IPS DF 19.7 (cell line): ENCODE measurements at regions not wholly inside any gene's neighbourhood (a gene's known extent, or its start where the extent isn't known, plus 50 kb on each side); places are given as distances from the start of the nearest gene placed in this dataset.

Experiments
- DNase-seq: peaks from one replicate; pipeline ENCODE4 v3.0.0-alpha.2; 2013; ENCODE audit warnings: low read depth, low spot score

GRCh38 chr21:35896060-35896459 is 164.3 kb downstream of the SETD4 start:
- DNase-seq: no peak

DNA sequence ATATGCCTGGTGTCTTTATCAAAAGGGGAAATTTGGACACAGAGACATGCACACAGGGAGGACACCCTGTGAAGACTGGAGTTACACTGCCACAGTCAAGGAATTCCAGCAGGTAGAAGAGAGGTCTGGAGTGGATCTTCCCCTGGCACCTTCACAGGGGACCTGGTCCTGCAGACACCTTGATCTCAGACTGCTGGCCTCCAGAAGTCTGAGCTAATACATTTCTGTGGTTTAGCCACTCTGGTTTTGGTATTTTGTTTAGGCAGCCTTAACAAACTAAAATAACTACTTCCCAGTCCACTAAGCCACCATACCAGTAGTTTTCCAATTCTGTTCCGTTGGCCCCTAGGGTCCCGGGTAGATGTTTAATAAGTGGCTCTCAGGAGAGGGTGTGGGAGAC is 164.7 kb downstream of the SETD4 start:
- no peak for DNase-seq

GRCh38 chr21:35893156-35893555 is 167.2 kb downstream of the SETD4 start:
- DNase-seq: no peak

- no peak for DNase-seq
These were observed 173.4 kb downstream of the SETD4 start for GRCh38 chr21:35886887-35887286.

GRCh38 chr21:35885942-35886541 is 174.3 kb downstream of the SETD4 start:
- DNase-seq: no peak

GRCh38 chr21:35882791-35883240 is 177.5 kb downstream of the SETD4 start:
- no peak for DNase-seq

GRCh38 chr21:35873441-35873840 is 186.9 kb downstream of the SETD4 start:
- no peak for DNase-seq

- DNase-seq: no peak
These were observed 188.4 kb downstream of the SETD4 start for GRCh38 chr21:35871906-35872305.

DNA sequence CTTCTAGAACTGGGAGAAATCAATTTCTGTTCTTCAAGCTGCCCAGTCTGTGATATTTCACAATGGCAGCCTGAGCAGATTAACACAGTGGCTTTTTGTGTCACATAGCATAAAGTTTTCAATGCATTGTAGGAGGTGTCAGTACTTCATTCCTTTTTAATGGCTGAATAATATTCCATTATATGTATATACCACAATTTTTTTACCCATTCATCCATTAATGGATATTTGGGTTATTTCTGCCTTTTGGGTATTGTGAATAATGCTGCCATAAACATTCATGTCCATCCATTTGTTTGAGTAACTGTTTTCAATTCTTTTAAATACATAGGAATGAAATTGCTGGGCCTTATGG is 191.5 kb downstream of the SETD4 start:
- DNase-seq: no peak

DNA sequence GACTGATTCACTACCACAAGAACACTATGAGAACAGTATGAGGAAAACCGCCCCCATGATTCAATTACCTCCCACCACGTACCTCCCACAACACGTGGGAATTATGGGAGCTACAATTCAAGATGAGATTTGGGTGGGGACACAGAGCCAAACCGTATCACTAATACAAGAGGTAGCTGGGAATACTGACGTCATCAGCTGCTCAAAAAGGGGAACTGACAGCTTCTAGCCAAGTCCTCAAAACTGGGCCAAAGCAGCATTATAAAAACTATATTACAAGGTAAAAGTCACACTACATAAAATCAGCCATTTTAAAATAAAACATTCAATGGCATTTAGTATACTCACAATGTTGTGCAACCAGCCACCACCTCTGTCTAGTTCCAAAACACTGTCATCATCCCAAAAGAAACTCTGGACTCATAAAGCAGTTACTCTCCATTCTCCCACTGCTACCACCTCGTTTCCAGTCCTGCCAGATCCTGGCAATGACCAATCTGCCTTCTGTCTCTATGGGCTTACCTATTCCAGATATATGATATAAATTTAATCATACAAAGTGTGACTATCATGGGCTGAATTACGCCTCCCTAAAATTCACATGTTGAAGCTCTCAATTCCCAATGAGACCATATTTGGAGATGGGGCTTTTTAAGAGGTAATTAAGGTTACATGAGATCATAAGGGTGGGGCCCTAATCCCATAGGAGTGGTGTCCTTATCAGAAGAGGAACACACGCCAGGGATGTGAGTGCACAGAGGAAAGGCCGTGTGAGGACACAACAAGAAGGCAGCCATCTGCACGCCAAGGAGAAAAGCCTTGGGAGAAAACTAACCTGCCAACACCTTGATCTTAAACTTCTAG is 192.1 kb downstream of the SETD4 start:
- no peak for DNase-seq

DNA sequence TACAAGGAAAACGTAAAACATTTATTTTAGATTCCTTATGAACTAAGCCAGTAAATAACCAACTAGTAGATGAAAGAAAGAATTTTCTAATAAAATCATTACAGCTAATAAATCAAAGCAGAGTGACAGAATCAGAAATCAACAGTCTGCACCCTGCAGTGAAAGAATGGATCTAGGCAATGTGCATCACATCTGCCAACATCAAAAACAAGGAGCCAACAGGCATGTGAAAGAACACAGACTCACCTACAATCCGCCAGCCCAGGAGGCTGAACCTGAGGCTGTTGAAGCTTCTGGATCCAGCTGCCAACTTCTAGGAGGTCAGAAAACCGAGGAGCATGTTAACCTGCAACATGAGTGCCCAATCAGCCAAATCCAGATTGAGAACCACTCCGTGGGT is 196.3 kb downstream of the SETD4 start:
- DNase-seq: no peak

- no peak for DNase-seq
These were observed 197.4 kb downstream of the SETD4 start for GRCh38 chr21:35862969-35863368.

DNA sequence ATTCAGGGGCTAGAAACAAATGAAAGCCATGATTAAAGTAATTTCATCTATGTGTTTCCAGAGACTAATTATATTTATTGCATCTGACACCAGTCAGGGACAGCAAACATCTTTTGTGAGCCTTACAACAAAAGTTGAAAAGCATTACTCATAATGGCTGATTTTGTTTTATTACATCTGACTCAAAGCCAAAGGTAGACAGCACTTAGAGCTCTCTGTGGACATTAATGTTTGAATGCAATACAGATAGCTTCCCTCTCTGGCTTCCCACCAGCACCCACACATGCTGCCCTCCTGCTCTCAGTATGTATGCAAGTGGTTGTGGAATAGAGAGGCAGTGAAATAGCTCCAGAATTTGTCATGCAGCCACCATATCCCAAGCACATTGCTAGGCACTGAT is 198.7 kb downstream of the SETD4 start:
- no peak for DNase-seq

DNA sequence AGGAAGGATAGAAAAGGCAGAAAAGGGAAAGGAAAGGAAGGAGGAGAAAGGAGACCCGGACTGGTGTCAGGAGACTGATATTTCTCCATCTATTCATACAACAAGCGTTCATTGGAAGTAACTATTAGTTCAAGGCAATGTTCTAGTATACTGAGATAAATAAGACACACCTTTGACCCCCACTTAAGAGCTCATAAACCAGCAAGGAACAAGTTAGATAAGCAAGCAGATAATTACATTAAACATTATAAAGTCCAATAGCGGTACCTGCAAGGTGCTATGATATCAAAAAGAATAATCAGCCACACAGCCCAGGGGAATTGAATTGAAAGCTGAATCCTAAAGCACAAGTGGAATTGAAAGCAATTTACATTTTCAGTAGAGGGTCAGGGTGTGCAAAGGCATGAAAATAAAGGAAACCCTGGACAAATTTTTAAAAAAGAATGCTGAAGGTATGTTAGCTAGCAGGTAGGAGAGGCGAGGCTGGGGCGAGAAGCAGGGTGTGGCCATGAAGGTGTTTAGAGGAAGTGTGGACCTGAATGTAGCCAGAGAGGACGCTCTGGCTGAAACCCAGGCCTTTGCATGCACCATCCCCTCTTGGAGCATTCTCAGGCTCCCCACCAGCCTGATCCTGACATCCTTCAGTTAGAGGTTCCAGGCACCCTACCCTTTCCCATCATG is 200.0 kb downstream of the SETD4 start:
- no peak for DNase-seq

DNA sequence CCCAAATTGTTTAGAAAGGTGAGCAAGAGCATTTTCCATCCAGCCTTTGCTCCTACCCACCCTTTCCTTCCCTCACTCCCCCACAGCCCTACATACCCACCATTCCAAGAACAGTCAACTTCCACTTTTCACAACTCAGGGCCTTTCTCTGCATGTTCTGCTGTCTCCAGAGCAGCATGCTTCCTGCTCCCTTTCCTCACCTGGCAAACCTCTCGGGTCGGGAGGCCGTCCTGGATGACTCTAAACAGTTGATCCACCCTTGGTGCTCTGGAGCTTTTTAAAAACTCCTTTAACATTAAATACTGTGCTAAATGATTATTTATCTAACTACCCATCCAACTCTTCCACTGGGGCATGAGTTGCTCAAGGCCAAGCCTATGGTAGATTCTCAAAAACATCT is 200.6 kb downstream of the SETD4 start:
- no peak for DNase-seq

GRCh38 chr21:35857095-35857494 is 203.2 kb downstream of the SETD4 start:
- DNase-seq: no peak

DNA sequence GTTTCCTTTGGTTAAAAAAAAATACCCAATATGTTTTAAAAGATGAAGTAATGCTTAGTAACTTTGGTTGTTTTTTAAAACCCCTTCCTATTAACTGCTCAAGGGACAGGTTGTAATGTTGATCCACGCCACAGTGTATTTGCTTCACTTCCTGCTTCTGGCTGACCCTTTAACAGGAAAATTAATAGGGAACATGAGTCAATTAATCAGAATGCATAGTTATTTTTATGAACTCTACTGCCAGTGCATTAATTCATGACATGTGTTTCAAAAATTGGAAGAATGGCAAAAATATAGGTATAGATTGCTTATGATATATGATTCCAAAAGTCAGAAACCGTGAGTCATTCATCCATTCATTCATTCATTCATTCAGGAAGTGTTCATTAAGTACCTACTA is 204.8 kb downstream of the SETD4 start:
- DNase-seq: no peak

GRCh38 chr21:35854281-35854680 is 206.0 kb downstream of the SETD4 start:
- no peak for DNase-seq

- DNase-seq: no peak
These were observed 206.7 kb downstream of the SETD4 start for GRCh38 chr21:35853321-35854239.

GRCh38 chr21:35852820-35853219 is 207.5 kb downstream of the SETD4 start:
- DNase-seq: no peak

GRCh38 chr21:35850542-35851103 is 209.7 kb downstream of the SETD4 start:
- DNase-seq: no peak
